GM19455 (cell line): ENCODE measurements at regions not wholly inside any gene's neighbourhood (a gene's known extent, or its start where the extent isn't known, plus 50 kb on each side); places are given as distances from the start of the nearest gene placed in this dataset.
"Not testable (repeated sequence)": the region's sequence is repeated elsewhere in the genome, so short reads cannot be mapped to it uniquely, and the experiment has no call there.

Source experiments
- ATAC-seq: cut with Tn5 transposase; IDR thresholded peaks from one replicate; pipeline ENCODE4 v1.9.1; 2021; ENCODE audit not compliant: unreplicated experiment

GRCh38 chr1:187689129-187689528 lies 860.4 kb downstream of the PLA2G4A start:
- no peak for ATAC-seq

- ATAC-seq: no peak
Observed at GRCh38 chr1:187691439-187691838, 862.7 kb downstream of the PLA2G4A start.

- ATAC-seq: no peak
Observed at GRCh38 chr1:187692799-187693198, 864.0 kb downstream of the PLA2G4A start.

- ATAC-seq: no peak
Observed at GRCh38 chr1:187696073-187696472, 867.3 kb downstream of the PLA2G4A start.

GRCh38 chr1:187703138-187704130 lies 874.7 kb downstream of the PLA2G4A start:
- ATAC-seq: not testable (repeated sequence)

GRCh38 chr1:187714470-187714869 lies 885.7 kb downstream of the PLA2G4A start:
- ATAC-seq: no peak

- ATAC-seq: no peak
Observed at GRCh38 chr1:187715483-187715882, 886.7 kb downstream of the PLA2G4A start.

- ATAC-seq: no peak
Observed at GRCh38 chr1:187716160-187716559, 887.4 kb downstream of the PLA2G4A start.

- no peak for ATAC-seq
Observed at GRCh38 chr1:187718527-187718926, 889.8 kb downstream of the PLA2G4A start.

- ATAC-seq: no peak
Observed at GRCh38 chr1:187721216-187721615, 892.5 kb downstream of the PLA2G4A start.

- ATAC-seq: no peak
Observed at GRCh38 chr1:187725216-187725615, 896.5 kb downstream of the PLA2G4A start.

GRCh38 chr1:187733232-187733631 lies 904.5 kb downstream of the PLA2G4A start:
- no peak for ATAC-seq

- ATAC-seq: no peak
Observed at GRCh38 chr1:187734427-187734826, 905.7 kb downstream of the PLA2G4A start.

- ATAC-seq: peak; percentile 90
Observed at GRCh38 chr1:187744665-187745064, 915.9 kb downstream of the PLA2G4A start.

- no peak for ATAC-seq
Observed at GRCh38 chr1:187755536-187755935, 926.8 kb downstream of the PLA2G4A start.

- ATAC-seq: not testable (repeated sequence)
Observed at GRCh38 chr1:187756684-187757083, 927.9 kb downstream of the PLA2G4A start.

GRCh38 chr1:187759825-187760333 lies 931.1 kb downstream of the PLA2G4A start:
- no peak for ATAC-seq

GRCh38 chr1:187762118-187762517 lies 933.4 kb downstream of the PLA2G4A start:
- no peak for ATAC-seq

- no peak for ATAC-seq
Observed at GRCh38 chr1:187763465-187763864, 934.7 kb downstream of the PLA2G4A start.

- ATAC-seq: no peak
Observed at GRCh38 chr1:187763976-187764375, 935.2 kb downstream of the PLA2G4A start.

GRCh38 chr1:187771396-187771795 lies 942.6 kb downstream of the PLA2G4A start:
- no peak for ATAC-seq

GRCh38 chr1:187773168-187773567 lies 944.4 kb downstream of the PLA2G4A start:
- no peak for ATAC-seq
